IMR-90 (cell line): ENCODE measurements at regions not wholly inside any gene's neighbourhood (a gene's known extent, or its start where the extent isn't known, plus 50 kb on each side); places are given as distances from the start of the nearest gene placed in this dataset.

ENCODE experiments used
- ATAC-seq: fragments of 200-7000 bp; cut with Tn5 transposase; 2 replicates; pipeline ENCODE4 v1.9.1; 2020; ENCODE audit warnings: low read depth, mild to moderate bottlenecking, moderate library complexity
- BruUV-seq: library from RNA; stranded (reverse); fragments of 400-500 nt; replicated peaks from 2 replicates; lab custom pipeline; 2021; lab: Mats Ljungman, UMichigan
- CTCF ChIA-PET: fragments of 300-600 bp; formaldehyde crosslinking; extraction: SDS; loops from one replicate; lab custom pipeline; 2021; ENCODE audit warnings: antibody characterized with exemption; lab: Yijun Ruan, JAX
- POLR2A ChIA-PET: fragments of 300-600 bp; sonication (Branson Sonifier 250); formaldehyde crosslinking; loops from one replicate; lab custom pipeline; 2022; ENCODE audit warnings: antibody characterized with exemption; ENCODE audit not compliant: unreplicated experiment; lab: Charles Lee
- DNase-seq: peaks from one replicate; pipeline ENCODE4 v3.0.0; 2013
- H2AFZ ChIP-seq: replicated peaks from 2 replicates; pipeline ENCODE3; 2013; ENCODE audit warnings: low read length, mild to moderate bottlenecking; ENCODE audit not compliant: poor library complexity
- H2AK5ac ChIP-seq: 2 replicates; pipeline ENCODE4 v1.6.1; 2013; ENCODE audit warnings: low read depth, low read length, inconsistent platforms
- H2AK9ac ChIP-seq: replicated peaks from 2 replicates; pipeline ENCODE3; 2013; ENCODE audit warnings: mild to moderate bottlenecking, low read depth, low read length, moderate library complexity; ENCODE audit not compliant: poor library complexity
- H2BK120ac ChIP-seq: 2 replicates; pipeline ENCODE4 v1.6.1; 2013; ENCODE audit warnings: low read depth, low read length, inconsistent platforms
- H2BK15ac ChIP-seq: 3 replicates; pipeline ENCODE4 v1.6.1; 2013; ENCODE audit warnings: low read depth, low read length, inconsistent platforms
- H2BK20ac ChIP-seq: 2 replicates; pipeline ENCODE4 v1.6.1; 2013; ENCODE audit warnings: low read depth, mild to moderate bottlenecking, inconsistent platforms, low read length, moderate library complexity
- H2BK5ac ChIP-seq: 2 replicates; pipeline ENCODE4 v1.6.1; 2013; ENCODE audit warnings: mild to moderate bottlenecking, low read depth, low read length, inconsistent platforms; ENCODE audit not compliant: poor library complexity, severe bottlenecking
- H3K14ac ChIP-seq: replicated peaks from 2 replicates; pipeline ENCODE4 v1.6.1; 2013; ENCODE audit warnings: low read depth, low read length, inconsistent platforms
- H3K18ac ChIP-seq: 2 replicates; pipeline ENCODE4 v1.6.1; 2013; ENCODE audit warnings: low read depth, low read length, control low read depth
- H3K23ac ChIP-seq: 2 replicates; pipeline ENCODE4 v1.6.1; 2013; ENCODE audit warnings: low read depth, low read length, inconsistent platforms
- H3K27ac ChIP-seq: 2 replicates; pipeline ENCODE4 v1.5.1; 2013; ENCODE audit warnings: mild to moderate bottlenecking, control low read depth, low read length; ENCODE audit not compliant: insufficient read depth
- H3K27me3 ChIP-seq: 2 replicates; pipeline ENCODE4 v1.6.1; 2013; ENCODE audit warnings: low read length; ENCODE audit not compliant: control insufficient read depth, insufficient read depth
- H3K36me3 ChIP-seq: 2 replicates; pipeline ENCODE4 v1.6.1; 2013; ENCODE audit warnings: low read length, mixed read lengths; ENCODE audit not compliant: control insufficient read depth, insufficient read depth
- H3K4ac ChIP-seq: 2 replicates; pipeline ENCODE4 v1.6.1; 2013; ENCODE audit warnings: low read depth, low read length, inconsistent platforms
- H3K4me1 ChIP-seq: 2 replicates; pipeline ENCODE4 v1.6.1; 2013; ENCODE audit warnings: low read length, mixed read lengths; ENCODE audit not compliant: control insufficient read depth, insufficient read depth
- H3K4me2 ChIP-seq: 2 replicates; pipeline ENCODE4 v1.6.1; 2013; ENCODE audit warnings: low read depth, mild to moderate bottlenecking, control low read depth, low read length, moderate library complexity
- H3K4me3 ChIP-seq: 2 replicates; pipeline ENCODE4 v1.5.1; 2013; ENCODE audit warnings: low read depth, mild to moderate bottlenecking, control low read depth, low read length, moderate library complexity; ENCODE audit not compliant: insufficient read depth
- H3K56ac ChIP-seq: 2 replicates; pipeline ENCODE4 v1.6.1; 2013; ENCODE audit warnings: low read length, inconsistent platforms; ENCODE audit not compliant: insufficient read depth; ENCODE audit errors: extremely low read depth
- H3K79me1 ChIP-seq, 2 experiments: 2 replicates each; pipeline ENCODE4 v1.6.1; 2013; ENCODE audit warnings: low read length in 2 of 2, inconsistent platforms in 1 of 2, low read depth in 1 of 2
- H3K9ac ChIP-seq: 2 replicates; pipeline ENCODE4 v1.6.1; 2013; ENCODE audit warnings: low read depth, low read length, control low read depth
- H3K9me1 ChIP-seq: 2 replicates; pipeline ENCODE4 v1.6.1; 2013; ENCODE audit warnings: low read length, inconsistent platforms; ENCODE audit not compliant: insufficient read depth
- H3K9me3 ChIP-seq: 2 replicates; pipeline ENCODE4 v1.6.1; 2013; ENCODE audit warnings: low read length; ENCODE audit not compliant: control insufficient read depth, insufficient read depth
- H4K20me1 ChIP-seq: 2 replicates; pipeline ENCODE4 v1.6.1; 2013; ENCODE audit warnings: low read length, inconsistent platforms; ENCODE audit not compliant: insufficient read depth
- H4K5ac ChIP-seq: 2 replicates; pipeline ENCODE4 v1.6.1; 2013; ENCODE audit warnings: mild to moderate bottlenecking, low read depth, low read length, control low read depth
- H4K8ac ChIP-seq, 2 experiments: 2 replicates each; pipeline ENCODE4 v1.6.1; 2013; ENCODE audit warnings: low read depth in 2 of 2, low read length in 2 of 2, control low read depth in 1 of 2, inconsistent platforms in 1 of 2
- H4K91ac ChIP-seq: 2 replicates; pipeline ENCODE4 v1.6.1; 2013; ENCODE audit warnings: low read depth, low read length, inconsistent platforms; ENCODE audit not compliant: insufficient read depth
- CEBPB ChIP-seq: IDR thresholded peaks from 2 replicates; pipeline ENCODE4 v1.6.1; 2012; ENCODE audit warnings: low read depth, low read length, improper control_type of control experiment
- CHD1 ChIP-seq: IDR thresholded peaks from 2 replicates; pipeline ENCODE4 v1.6.1; 2012; ENCODE audit warnings: low read depth, low read length, improper control_type of control experiment
- FOS ChIP-seq: fragments of 150-350 bp; IDR thresholded peaks from 2 replicates; pipeline ENCODE4 v1.6.1; 2016; ENCODE audit warnings: low read depth, low read length
- MXI1 ChIP-seq: IDR thresholded peaks from 2 replicates; pipeline ENCODE4 v1.6.1; 2012; ENCODE audit warnings: low read depth, mild to moderate bottlenecking, low read length, moderate library complexity, borderline replicate concordance
- SMC3 ChIP-seq: fragments of 150-350 bp; IDR thresholded peaks from 2 replicates; pipeline ENCODE4 v1.6.1; 2016; ENCODE audit warnings: low read depth, mild to moderate bottlenecking, antibody characterized with exemption, low read length, moderate library complexity
- whole genome bisulfite sequencing, 2 experiments: methylation state at CpG; one replicate each; pipeline versions ENCODE4 v1.1.5 to v1.1.7; 2013; ENCODE audit warnings: missing lambda C conversion rate in 2 of 2; ENCODE audit not compliant: insufficient read length in 1 of 2; ENCODE audit errors: extremely low coverage in 2 of 2; 5-methylcytosine and 5-hydroxymethylcytosine counted together
- dilution Hi-C: fragments of 300-500 bp; cut with HindIII; formaldehyde crosslinking; loops from one replicate; pipeline ENCODE4 v1.14.3; 2018; ENCODE audit warnings: low sequenced_read_pairs; ENCODE audit not compliant: unreplicated experiment
- in situ Hi-C: fragments of 300-500 bp; cut with MboI; formaldehyde crosslinking; loops from 3 replicates; pipeline ENCODE4 v1.14.3; 2019; ENCODE audit warnings: low sequenced_read_pairs, inconsistent platforms, mixed read lengths
- intact Hi-C: fragments of 100-400 bp; cut with micrococcal nuclease; formaldehyde crosslinking; loops from 2 replicates; pipeline ENCODE4 v1.10.0; 2022

GRCh38 chrX:3195845-3196244, 150.6 kb downstream of the MXRA5 start:
- H3K4me3 ChIP-seq: no peak overlapping the region
- CTCF ChIA-PET: no interaction called here
- POLR2A ChIA-PET: no interaction called here
- H3K9me3 ChIP-seq: peaks cover 2% of the 10 kb centered on the region
- H3K4me2 ChIP-seq: no peak overlapping the region
- H3K9ac ChIP-seq: no peak overlapping the region
- no peak overlapping the region for H2BK5ac ChIP-seq
- H4K5ac ChIP-seq: no peak overlapping the region
- H4K8ac ChIP-seq: no peak overlapping the region
- H3K23ac ChIP-seq: no peak overlapping the region
- no peaks in the 10 kb centered on the region for H4K20me1 ChIP-seq
- no peak overlapping the region for H3K56ac ChIP-seq
- ATAC-seq (no peak), DNase-seq (no peak)
- no peaks in the 10 kb centered on the region for H3K9me1 ChIP-seq
- H3K27ac ChIP-seq: no peak overlapping the region
- WGBS, 2 experiments: no CpG with 5 or more reads among the region's 1 CpG
- no peak overlapping the region for H4K91ac ChIP-seq
- H3K36me3 ChIP-seq: no peaks in the 10 kb centered on the region
- H3K4me1 ChIP-seq: no peaks in the 10 kb centered on the region
- dilution Hi-C loops: no loop called here
- intact Hi-C loops: no loop called here
- no TSS peak for BruUV-seq
- H2AFZ ChIP-seq: no peak overlapping the region
- no peak overlapping the region for H2AK9ac ChIP-seq
- no peak overlapping the region for H2BK120ac ChIP-seq
- no peak overlapping the region for H2BK20ac ChIP-seq
- TF ChIP-seq CHD1 (no peak), SMC3 (no peak), CEBPB (no peak), FOS (no peak), MXI1 (no peak)
- no peaks in the 10 kb centered on the region for H3K27me3 ChIP-seq
- in situ Hi-C loops: no loop called here
- H3K18ac ChIP-seq: no peak overlapping the region
- no peak overlapping the region for H2BK15ac ChIP-seq
- no peaks in the 10 kb centered on the region for H3K79me1 ChIP-seq
- H3K14ac ChIP-seq: no peak overlapping the region
- H3K4ac ChIP-seq: no peak overlapping the region
- no peak overlapping the region; the same call in 1 of the 2 replicates for H2AK5ac ChIP-seq
